Thyroid gland (tissue), 4 donors: ENCODE measurements at regions not wholly inside any gene's neighbourhood (a gene's known extent, or its start where the extent isn't known, plus 50 kb on each side); places are given as distances from the start of the nearest gene placed in this dataset.

Source experiments
- POLR2A ChIP-seq, 2 donors: fragments of 450-650 bp; IDR thresholded peaks; one replicate each; pipeline ENCODE4 v1.6.1; 2017; ENCODE audit warnings: antibody characterized with exemption in 2 of 2, mild to moderate bottlenecking in 2 of 2, moderate library complexity in 1 of 2
- TF ChIP-seq, protein P1 (sequence below), 6 experiments: fragments of 200-600 bp in 3 of 6; fragments of 450-650 bp in 3 of 6; sonication (generic) in 3 of 6; IDR thresholded peaks; one replicate each; pipeline ENCODE4 v1.5.1; 2016 to 2019; ENCODE audit warnings: antibody characterized with exemption in 6 of 6, mild to moderate bottlenecking in 2 of 6, inconsistent platforms in 1 of 6, moderate library complexity in 1 of 6

GRCh38 chr16:54796211-54796610 lies 134.5 kb upstream of the IRX5 start:
- TF ChIP-seq, protein P1, sequence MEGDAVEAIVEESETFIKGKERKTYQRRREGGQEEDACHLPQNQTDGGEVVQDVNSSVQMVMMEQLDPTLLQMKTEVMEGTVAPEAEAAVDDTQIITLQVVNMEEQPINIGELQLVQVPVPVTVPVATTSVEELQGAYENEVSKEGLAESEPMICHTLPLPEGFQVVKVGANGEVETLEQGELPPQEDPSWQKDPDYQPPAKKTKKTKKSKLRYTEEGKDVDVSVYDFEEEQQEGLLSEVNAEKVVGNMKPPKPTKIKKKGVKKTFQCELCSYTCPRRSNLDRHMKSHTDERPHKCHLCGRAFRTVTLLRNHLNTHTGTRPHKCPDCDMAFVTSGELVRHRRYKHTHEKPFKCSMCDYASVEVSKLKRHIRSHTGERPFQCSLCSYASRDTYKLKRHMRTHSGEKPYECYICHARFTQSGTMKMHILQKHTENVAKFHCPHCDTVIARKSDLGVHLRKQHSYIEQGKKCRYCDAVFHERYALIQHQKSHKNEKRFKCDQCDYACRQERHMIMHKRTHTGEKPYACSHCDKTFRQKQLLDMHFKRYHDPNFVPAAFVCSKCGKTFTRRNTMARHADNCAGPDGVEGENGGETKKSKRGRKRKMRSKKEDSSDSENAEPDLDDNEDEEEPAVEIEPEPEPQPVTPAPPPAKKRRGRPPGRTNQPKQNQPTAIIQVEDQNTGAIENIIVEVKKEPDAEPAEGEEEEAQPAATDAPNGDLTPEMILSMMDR (IDR thresholded peaks at IDR 0.05) = no peak
- TF ChIP-seq POLR2A (IDR thresholded peaks at IDR 0.05) = no peak
